GM18907 (cell line): ENCODE measurements at regions not wholly inside any gene's neighbourhood (a gene's known extent, or its start where the extent isn't known, plus 50 kb on each side); places are given as distances from the start of the nearest gene placed in this dataset.

Source experiments
- ATAC-seq: cut with Tn5 transposase; IDR thresholded peaks from one replicate; pipeline ENCODE4 v1.9.1; 2021; ENCODE audit warnings: mild to moderate bottlenecking, moderate library complexity; ENCODE audit not compliant: unreplicated experiment

DNA sequence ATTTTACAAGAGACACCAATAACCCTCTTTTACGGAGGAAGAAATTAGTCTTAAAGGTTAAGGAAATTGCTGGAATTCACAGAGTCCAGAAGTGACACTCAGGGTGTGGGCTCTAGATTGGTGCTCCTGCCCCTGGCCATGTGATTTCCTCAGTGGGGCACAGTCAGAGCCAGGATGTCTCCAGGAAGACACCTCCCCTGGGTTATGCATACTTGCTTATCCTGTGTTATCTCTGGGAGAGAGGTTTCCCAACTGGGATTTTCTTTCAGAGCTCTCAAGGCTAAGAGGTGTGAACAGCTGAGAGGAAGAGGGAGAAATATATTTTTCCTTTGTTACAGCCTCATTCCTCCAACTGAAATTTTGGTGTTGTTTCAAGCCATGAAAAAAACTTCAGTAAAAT is 125.6 kb upstream of the CELF4 start:
- ATAC-seq = no peak

DNA sequence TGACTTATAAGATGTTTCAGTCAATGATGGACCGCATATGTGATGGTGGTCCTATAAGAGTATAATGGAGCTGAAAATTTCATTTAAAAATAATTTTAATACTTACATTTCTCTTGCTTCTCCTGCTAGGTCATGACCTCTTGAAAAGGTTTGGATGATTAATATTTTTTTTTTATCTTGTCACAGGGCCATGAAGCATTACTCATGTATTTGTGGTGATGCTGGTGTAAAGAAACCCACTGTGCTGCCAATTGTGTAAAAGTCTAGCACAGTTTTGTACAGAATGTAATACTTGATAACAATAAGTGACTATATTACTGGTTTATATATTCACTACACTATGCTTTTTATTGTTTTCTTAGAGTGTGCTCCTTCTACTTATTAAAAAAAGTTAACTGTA is 124.2 kb upstream of the CELF4 start:
- no peak for ATAC-seq

DNA sequence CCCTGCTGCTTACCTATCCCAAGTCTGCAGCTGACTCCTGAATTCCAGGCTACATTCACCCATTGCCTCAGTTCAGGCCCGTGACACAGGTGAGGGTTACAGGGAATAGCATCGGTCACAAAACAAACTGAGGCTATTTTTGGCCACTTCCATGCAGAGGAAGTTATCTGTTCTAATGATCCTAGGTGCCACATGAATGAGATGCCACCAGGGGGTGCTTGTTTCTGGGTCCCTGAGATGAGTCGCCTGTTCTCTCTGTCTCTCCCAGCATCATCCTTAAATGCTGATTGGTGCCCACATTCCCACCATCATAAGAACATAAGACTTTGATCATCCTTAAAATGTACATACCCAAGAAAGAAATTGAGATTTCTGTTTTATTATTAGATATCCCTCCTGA is 119.0 kb upstream of the CELF4 start:
- ATAC-seq = no peak

DNA sequence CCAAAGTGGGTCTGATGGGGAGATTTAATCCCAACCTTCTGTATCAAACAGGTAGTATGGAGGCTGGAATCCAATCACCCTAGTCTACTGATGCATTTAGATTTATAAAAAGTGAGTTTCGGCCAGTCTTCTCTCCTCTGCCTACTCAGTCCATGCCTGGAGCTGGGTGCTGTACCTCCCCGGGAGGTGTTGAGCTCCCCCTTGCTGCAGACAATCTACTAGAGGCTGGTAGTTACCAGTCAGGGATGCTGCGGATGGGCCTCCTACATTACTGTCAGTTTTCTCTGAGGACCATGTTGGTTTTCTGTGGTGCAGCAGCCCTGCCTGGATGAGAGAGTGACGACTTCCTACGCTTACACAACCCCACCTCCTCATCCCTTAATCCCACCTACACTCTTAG is 118.6 kb upstream of the CELF4 start:
- no peak for ATAC-seq

DNA sequence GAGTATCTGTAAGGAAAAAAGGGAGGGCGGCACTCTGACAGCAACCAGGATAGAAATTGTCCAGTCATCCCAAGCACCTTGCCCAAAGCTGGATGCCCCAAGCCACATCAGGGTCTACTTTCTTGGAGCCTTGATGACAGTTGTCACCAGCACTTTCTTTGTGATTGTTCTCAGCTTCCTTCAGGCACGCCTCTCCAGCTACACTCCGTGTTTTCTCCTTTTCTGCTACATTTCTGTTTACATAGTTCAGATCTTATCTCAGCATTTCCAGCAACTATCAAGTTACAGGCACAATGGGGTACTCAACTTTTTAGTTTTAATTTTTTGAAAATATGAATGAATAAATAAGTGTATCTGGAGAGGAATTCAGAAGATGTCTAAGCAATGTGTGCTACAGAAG is 115.3 kb upstream of the CELF4 start:
- no peak for ATAC-seq

DNA sequence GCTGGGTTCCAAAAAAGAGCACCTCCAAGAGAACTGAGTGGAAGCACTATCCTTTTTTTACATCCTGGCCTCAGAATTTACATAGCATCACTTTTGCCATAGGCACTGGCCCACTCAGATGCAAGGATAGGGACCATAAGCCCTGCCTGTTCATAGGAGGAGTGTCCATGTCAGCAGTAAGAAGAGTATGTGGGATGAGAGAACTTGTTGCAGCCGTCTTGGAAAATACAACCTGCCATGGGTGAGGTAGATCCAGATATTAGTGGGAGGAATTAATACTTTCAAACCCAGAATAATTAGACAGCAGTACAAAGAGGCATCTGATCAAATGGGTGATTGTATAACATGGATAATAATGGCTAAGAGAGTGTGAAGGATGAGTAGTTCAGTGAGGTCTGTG is 110.7 kb upstream of the CELF4 start:
- no peak for ATAC-seq

DNA sequence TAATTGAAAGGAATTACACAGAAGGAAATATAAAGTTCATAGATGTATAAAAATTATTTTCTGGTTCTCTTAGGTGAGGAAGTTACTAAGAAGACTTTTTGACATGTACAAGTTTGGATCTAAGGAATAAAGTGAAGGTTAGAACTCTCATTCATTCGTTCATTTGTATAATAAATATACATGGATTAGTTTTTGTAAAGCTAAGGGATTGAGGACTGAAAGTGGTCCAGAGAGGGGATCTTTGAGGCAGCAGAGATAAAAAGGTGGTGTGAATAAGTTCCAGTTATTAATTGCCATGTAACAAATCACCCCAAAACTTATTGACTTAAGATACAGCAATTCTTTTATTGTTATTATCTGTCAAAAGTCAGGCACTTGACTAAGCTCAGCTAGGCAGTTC is 110.1 kb upstream of the CELF4 start:
- no peak for ATAC-seq

DNA sequence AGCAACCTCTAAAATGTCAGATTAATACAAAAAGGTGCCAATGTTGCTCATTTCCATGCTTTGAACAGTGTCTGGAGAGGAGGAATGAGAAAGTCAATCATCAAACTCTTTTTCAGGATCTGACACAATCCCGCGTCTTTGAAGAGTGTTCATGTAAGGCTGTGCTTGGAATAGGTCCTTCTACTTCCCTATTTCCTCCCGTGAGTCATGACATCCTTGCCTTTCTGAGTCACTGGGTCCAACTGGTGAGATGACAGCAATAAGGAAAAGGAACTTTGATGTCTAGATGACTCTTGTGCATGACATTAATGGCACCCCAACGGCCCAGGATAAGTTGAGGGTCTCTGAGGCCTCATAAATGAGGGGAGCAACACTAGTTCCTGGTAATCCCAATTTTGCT is 109.0 kb upstream of the CELF4 start:
- ATAC-seq = no peak

DNA sequence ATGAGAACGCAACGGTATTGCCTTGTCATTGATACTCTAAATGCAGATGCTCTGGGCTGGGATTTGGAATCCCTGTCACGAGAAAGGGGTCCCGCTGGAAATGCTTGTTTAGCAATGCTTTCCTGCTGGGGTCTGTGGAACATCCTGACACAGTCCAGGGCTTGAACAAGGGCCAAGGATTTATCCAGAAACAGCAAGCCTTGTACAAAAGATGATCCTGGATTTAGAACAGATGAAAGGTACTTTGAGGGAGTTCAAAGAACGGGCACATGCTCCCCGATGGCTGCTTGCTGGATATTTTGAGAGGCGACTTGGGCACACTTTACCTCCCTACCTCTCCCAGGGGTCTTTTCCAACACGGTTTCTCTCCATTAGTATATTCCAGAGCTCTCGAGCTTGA is 108.1 kb upstream of the CELF4 start:
- ATAC-seq = no peak

DNA sequence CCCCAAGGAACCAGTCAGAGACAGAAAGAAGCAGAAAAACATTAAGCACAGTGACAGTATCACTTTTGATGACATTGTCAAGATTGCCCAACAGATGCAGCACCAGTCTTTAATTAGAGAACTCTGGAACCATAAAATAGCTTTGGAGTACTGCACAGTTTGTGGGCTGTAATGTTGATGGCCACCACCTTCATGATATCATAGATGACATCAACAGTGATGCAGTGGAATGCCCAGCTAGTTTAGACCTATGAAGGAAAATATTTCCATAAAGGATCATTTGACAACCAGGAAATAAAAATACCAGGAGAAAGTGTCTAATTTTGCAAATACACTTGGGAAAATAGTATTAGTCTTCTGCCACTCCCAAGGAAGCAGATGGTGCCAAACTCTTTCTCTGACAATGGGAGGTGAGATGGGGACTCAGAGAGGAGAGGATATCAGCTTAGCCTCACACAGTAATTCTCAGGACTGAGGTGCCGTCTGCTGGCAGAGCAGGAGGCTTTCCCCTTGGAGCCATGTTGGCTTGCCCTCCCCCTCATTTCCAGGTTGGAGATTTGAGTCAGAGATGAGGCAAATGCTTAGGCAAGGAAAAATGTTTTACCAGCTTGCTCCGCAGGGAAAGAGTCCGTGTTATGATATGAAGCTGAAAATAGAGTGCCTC is 107.5 kb upstream of the CELF4 start:
- no peak for ATAC-seq

DNA sequence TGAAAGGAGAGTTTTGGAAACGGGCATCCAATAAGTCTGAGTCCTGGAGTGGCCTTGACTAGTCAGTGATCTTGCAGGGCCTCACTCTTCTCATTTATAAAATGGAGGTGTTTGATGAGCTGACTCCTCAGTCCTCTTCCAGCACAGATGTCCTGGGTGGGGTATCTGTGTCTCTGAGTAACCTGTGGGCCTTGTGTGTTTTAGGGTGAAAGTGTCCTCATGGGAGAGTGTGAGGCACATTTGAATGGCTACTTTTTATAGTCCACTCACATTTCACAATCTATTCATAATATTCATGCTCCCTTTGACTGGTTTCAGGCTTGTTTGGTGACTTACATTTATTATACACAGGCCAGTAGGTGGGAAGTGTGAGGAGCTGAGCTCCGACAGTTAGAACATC is 106.4 kb upstream of the CELF4 start:
- ATAC-seq = no peak

DNA sequence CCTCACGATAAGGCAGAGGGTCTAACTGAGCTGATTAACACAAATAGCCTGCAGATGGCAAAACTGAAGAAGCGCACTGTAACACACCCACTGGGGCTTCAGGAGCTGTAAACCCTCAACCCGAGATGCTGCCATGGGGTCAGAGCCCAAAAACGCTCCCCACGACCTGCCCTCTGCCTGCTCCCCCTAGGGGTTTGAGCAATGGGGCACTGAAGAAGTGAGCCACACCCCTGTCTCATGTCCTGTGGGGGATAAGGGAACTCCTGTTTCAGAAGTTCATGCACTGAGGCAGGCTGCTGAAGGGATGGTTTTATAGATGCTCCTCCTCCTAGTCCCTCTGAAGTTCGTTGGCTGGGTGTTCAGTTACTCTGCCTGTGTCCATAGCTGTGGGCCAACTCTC is 105.9 kb upstream of the CELF4 start:
- ATAC-seq = no peak

DNA sequence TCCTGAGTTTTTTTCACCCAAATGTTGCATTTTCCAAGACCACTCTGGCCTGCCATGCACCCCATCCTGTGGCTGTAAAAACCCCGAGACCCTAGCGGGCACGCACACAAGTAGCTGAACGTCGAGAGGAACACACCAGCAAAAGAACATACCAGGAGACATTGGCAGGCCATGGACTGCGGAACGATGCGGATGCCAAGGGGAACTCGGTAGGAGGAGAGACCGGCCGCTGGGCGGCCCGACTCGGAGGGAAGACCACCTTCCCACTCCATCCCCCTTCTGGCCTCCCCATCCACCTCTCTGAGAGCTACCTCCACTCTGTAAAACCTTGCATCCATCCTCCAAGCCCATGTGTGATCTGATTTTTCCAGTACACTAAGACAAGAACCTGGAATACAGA is 105.5 kb upstream of the CELF4 start:
- ATAC-seq = no peak

DNA sequence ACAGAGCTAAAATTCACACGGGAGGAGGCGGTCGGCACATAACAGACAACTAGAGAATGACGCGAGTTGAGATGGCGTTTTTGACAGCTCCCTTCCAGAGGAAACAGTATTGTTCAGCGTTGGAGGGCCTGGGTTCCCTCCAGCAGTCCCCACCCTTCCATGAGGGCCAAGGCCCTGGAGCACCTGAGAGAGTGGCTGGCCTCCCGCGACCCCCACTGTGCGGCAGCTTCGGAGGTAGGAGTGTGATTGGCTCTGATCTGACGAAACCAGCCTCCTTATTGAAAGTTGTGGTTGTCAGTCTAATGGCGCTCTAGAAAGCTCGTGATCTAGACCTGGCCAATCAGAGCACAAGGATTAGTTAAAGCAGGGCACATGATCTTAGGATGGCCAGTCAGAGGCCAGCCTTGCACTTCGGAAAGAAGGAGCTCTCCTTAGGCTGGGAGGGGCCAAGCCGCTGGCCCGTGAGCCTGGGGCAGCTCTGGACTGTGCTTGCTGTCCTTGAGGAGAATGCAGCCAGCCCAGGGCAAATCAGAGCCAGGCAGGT is 104.5 kb upstream of the CELF4 start:
- no peak for ATAC-seq

DNA sequence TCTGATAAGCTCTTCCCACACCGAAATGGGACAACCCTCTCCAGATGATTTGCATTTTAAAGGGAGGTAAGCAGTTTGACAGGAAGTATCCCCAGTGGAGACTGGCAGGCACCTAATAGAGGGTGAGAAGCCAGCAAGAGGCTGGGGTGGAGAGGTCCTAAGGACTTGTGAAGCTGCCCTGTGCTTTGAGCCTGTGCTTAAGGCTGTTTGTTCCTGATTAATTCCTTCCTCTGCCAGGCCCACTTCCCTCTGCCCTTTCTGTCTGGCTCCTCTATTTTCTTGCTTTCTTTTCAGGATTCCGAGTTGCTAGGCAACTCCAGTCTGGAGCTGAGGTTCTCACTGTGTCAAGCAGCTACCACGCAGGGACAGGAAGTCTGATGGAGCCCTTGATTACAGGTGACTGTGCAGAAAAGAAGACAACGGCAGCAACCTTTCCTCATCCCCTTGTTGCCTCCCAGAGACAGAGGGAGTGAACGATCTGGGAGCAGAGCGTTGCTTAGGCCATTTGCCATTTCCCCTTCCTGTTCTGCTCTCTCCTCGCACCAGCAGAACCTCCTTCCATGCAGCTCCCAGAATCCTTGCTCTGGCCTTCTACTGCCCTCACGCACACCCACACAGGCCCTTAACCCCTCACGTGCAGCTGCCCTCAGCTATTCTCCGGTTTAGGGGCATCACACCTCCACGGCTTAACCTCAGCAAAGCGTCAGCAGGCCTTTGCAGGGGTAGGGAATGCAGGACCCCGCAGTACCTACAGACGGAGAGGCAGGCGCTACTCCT is 103.6 kb upstream of the CELF4 start:
- ATAC-seq = no peak

DNA sequence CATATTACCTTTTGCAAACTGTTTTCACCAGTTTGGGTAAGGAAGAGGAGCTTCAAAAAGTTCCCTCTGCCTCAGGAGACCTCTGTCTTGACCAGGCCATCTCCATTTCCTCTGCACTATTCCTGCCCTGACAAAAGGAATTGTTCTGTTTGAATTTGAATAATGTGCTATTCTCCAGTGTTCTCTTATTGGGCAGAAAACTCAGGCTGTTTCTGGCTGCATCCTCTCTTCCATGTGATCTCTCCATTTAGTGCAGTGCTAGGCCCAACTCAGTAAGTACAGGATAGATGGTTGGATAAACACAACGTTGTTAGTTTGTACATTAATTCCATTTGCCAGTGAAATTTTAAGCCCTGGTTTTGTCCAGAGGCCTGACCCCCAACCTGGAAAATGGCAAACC is 102.2 kb upstream of the CELF4 start:
- ATAC-seq = no peak

DNA sequence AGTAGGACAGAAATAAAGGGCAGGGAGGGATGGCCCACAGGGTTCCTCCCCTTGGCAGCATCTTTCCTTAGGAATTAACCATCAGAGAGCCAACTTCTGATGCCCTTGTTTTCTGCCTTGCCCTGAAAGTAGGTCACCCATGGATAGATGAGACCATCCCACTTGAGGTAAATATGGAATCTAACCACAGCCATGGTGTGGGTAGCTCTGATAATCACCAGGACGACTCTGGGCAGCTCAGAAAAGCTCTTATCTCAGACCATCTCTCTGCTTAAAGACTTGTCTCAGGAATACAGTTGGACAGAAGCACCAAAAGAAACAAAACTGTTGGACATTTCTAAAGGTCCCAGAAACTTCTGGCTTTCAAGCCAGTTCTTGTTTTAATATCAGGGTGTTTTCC is 101.4 kb upstream of the CELF4 start:
- ATAC-seq = no peak

DNA sequence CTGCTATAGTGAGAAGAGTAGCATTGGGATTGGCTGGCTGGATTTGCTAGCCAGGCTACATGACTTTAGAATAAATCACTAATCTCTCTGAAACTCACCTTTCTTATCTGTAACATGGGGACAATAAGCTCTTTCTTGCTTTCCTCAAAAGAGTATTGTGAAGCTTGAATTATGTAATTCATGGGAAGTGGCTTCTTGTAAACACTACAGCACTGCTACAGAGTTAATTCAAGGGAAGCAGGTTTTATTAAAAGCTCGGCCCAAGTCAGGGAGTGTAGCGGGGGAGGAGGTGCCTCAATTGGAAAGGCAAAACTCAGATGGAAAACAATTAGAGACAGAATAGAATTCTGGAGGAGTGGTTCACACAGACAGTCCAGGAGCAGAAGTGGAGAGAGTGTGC is 100.9 kb upstream of the CELF4 start:
- ATAC-seq = no peak

DNA sequence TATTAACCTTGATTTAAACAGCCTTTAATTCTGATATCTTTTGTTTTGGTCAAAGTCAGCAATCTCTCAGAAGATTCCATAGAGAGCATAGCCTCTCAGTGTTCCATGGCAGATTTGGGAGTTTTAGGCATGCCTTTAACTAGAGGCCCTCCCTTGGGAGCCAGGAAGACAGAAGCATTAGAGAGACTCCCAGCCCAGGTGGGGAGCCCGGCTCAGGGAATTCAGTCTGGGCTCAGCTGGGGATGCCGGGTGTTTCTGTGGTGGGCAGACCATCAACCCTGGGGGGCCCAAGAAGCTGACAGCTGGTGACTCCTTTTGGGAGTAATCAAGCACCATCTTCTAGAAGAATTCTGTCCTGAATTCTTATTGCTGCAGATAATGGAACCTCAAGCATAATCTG is 99.7 kb upstream of the CELF4 start:
- no peak for ATAC-seq

DNA sequence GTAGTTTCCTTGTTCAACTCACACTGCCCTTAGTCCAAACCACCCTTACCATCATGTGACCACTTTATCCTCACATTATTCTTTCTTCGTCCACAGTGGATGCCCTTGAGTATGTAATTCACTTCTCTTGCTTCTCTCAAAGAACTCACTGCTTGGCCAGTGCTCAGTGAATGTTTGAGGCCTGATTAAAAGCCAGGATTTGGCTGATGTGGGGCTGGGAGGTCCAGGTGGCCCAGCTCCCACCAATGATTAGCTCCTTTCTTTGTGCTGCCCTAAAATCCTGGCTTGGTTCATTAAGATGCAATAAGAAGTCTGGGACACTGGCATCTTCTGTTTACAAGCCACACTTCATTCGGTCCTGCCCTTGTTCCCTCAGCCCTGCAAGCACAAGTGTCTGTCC is 97.8 kb upstream of the CELF4 start:
- ATAC-seq = no peak

DNA sequence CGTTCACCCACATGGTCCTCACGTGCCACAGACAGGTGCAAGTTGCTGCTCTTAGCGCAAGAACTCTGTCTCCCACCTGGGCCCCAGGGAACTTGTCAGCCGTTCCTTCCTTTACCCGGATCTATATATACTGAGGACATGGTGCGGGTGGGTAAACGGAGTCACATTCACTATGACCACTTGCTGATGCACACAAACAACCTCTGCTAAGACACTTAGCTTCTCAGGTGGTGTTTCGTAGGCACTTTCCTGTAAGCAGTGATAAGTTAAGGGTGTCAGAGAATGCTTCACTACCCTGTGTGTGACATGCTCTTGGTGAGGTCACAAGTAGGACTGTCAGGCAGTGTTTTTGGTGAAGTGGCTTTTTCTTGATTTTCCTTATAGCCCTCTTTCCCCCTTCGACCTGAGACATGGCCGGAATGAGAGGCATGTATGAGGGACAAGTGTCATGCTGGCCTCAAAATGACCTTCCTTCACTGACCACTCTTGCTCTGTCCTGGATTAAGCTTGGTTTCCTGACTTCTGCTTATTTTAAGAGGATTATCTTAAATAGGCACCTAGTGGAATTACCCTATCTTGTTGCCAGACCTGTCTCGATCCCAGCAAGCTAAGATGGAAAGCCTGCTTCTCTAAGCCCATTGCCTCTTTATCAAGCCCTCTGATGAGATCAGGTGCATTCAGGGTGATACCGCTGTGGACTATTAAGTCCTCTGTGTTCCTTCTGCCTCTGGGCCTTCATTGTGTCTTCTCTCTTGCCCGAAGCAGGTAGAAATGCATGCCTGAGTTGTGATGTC is 97.1 kb upstream of the CELF4 start:
- ATAC-seq = no peak

DNA sequence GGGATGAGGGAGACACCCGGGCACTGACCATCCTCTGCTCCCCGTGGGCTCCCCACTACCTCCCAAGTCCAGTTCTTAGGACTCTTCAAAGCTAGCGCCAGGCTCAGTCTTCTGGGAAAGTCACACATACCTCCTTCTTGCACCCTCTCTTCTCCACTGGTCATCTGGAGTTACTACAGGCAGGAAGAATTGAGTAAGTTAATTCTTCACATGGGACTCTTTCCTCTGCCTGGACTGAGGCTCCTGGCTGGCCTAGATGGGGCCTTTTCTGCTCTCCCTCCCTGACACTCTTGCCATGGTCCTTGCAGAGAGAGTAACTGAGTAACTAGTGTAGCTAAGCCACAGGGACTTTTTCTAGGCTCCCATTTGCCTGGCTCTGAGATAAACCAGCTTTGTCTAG is 96.5 kb upstream of the CELF4 start:
- ATAC-seq = no peak
